ENCODE measurements at regions not wholly inside any gene's neighbourhood (a gene's known extent, or its start where the extent isn't known, plus 50 kb on each side); places are given as distances from the start of the nearest gene placed in this dataset.

GRCh38 chr11:28619846-28620540, 511.8 kb downstream of the METTL15 start:
- TF ChIP-seq CTCF (IDR thresholded peaks at IDR 0.05; ENCODE audit: poor library complexity, severe bottlenecking), result no peak
- Histone ChIP-seq H3K36me3 (ENCODE audit: low read depth) (no peaks in the 10 kb centered on the region), H3K27me3 (ENCODE audit: insufficient read depth, poor library complexity, severe bottlenecking) (no peaks in the 10 kb centered on the region), H3K4me3 (ENCODE audit: severe bottlenecking) (no peak overlapping the region), H3K4me1 (ENCODE audit: insufficient read depth, poor library complexity, severe bottlenecking) (peaks cover 28% of the 10 kb centered on the region), H3K9me3 (ENCODE audit: severe bottlenecking) (no peaks in the 10 kb centered on the region), H3K27ac (ENCODE audit: poor library complexity, severe bottlenecking) (peak overlapping the region; percentile 90)
- ATAC-seq (ENCODE audit: low read depth) (peak; percentile 96), DNase-seq (ENCODE audit: low spot score) (no peak)

GRCh38 chr11:28618416-28618815, 510.2 kb downstream of the METTL15 start:
- H3K4me1 ChIP-seq (ENCODE audit: insufficient read depth, poor library complexity, severe bottlenecking), result peaks cover 28% of the 10 kb centered on the region
- ATAC-seq (ENCODE audit: low read depth) (no peak), DNase-seq (ENCODE audit: low spot score) (no peak)
- no peaks in the 10 kb centered on the region for H3K9me3 ChIP-seq (ENCODE audit: severe bottlenecking)
- peak overlapping the region; percentile 90 for H3K27ac ChIP-seq (ENCODE audit: poor library complexity, severe bottlenecking)
- H3K4me3 ChIP-seq (ENCODE audit: severe bottlenecking), result no peak overlapping the region
- TF ChIP-seq CTCF (IDR thresholded peaks at IDR 0.05; ENCODE audit: poor library complexity, severe bottlenecking), result no peak
- no peaks in the 10 kb centered on the region for H3K36me3 ChIP-seq (ENCODE audit: low read depth)
- H3K27me3 ChIP-seq (ENCODE audit: insufficient read depth, poor library complexity, severe bottlenecking), result no peaks in the 10 kb centered on the region

- no peaks in the 10 kb centered on the region for H3K36me3 ChIP-seq (ENCODE audit: low read depth)
- DNase-seq (ENCODE audit: low spot score) (no peak), ATAC-seq (ENCODE audit: low read depth) (no peak)
- H3K27ac ChIP-seq (ENCODE audit: poor library complexity, severe bottlenecking), result no peak overlapping the region
- no peaks in the 10 kb centered on the region for H3K9me3 ChIP-seq (ENCODE audit: severe bottlenecking)
- H3K27me3 ChIP-seq (ENCODE audit: insufficient read depth, poor library complexity, severe bottlenecking), result no peaks in the 10 kb centered on the region
- no peak for TF ChIP-seq CTCF (IDR thresholded peaks at IDR 0.05; ENCODE audit: poor library complexity, severe bottlenecking)
- peaks cover 28% of the 10 kb centered on the region for H3K4me1 ChIP-seq (ENCODE audit: insufficient read depth, poor library complexity, severe bottlenecking)
- no peak overlapping the region for H3K4me3 ChIP-seq (ENCODE audit: severe bottlenecking)
Observed at GRCh38 chr11:28616160-28616965, 508.2 kb downstream of the METTL15 start.

- ATAC-seq (ENCODE audit: low read depth), result no peak
Observed at GRCh38 chr11:28615542-28615941, 507.4 kb downstream of the METTL15 start.

More at GRCh38 chr11:28615542-28615941, 507.4 kb downstream of the METTL15 start:
- no peak overlapping the region for H3K4me3 ChIP-seq (ENCODE audit: severe bottlenecking)
- no peaks in the 10 kb centered on the region for H3K36me3 ChIP-seq (ENCODE audit: low read depth)
- peaks cover 26% of the 10 kb centered on the region for H3K4me1 ChIP-seq (ENCODE audit: insufficient read depth, poor library complexity, severe bottlenecking)
- no peak for TF ChIP-seq CTCF (IDR thresholded peaks at IDR 0.05; ENCODE audit: poor library complexity, severe bottlenecking)
- DNase-seq (ENCODE audit: low spot score), result no peak
- H3K9me3 ChIP-seq (ENCODE audit: severe bottlenecking), result no peaks in the 10 kb centered on the region
- no peak overlapping the region for H3K27ac ChIP-seq (ENCODE audit: poor library complexity, severe bottlenecking)
- no peaks in the 10 kb centered on the region for H3K27me3 ChIP-seq (ENCODE audit: insufficient read depth, poor library complexity, severe bottlenecking)

Measured in RWPE2 (cell line).